ENCODE measurements at regions not wholly inside any gene's neighbourhood (a gene's known extent, or its start where the extent isn't known, plus 50 kb on each side); places are given as distances from the start of the nearest gene placed in this dataset.

- no peak for DNase-seq
Observed at GRCh38 chr6:87847135-87847829, 145.2 kb upstream of the AKIRIN2 start.

GRCh38 chr6:87846434-87846833 lies 144.4 kb upstream of the AKIRIN2 start:
- DNase-seq, result no peak

DNA sequence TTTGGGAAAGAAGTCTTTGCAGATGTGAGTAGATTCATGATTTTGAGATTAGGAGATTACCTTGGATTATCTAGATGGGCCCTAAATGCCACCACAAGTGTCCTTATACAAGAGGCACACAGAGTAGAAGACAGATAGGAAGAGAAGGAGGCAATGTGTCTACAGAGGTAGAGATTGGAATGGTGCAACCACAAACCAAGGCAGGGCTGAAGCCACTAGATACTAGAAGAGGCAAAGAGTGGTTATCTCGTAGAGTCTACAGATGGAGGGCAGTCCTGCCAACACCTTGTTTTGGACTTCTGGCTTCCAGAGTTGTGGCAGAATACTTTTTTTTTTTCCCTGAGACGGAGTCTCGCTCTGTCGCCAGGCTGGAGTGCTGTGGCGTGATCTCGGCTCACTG lies 138.3 kb upstream of the AKIRIN2 start:
- DNase-seq, result no peak

GRCh38 chr6:87837876-87838275 lies 135.8 kb upstream of the AKIRIN2 start:
- no peak for DNase-seq

DNA sequence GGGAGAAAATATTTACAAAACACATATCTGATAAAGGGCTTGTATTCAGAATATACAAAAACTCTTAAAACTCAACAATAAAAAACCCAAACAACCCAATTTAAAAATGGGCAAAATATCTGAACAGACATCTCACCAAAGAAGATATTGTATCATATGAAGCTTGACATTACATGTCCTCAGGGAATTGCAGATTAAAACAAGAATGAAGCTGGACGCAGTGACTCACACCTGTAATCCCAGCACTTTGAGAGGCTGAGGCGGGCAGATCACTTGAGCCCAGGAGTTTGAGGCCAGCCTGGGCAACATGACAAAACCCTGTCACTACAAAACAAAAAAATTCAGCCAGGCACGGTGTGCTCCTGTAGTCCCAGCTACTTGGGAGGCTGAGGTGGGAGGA lies 135.4 kb upstream of the AKIRIN2 start:
- DNase-seq, result no peak

DNA sequence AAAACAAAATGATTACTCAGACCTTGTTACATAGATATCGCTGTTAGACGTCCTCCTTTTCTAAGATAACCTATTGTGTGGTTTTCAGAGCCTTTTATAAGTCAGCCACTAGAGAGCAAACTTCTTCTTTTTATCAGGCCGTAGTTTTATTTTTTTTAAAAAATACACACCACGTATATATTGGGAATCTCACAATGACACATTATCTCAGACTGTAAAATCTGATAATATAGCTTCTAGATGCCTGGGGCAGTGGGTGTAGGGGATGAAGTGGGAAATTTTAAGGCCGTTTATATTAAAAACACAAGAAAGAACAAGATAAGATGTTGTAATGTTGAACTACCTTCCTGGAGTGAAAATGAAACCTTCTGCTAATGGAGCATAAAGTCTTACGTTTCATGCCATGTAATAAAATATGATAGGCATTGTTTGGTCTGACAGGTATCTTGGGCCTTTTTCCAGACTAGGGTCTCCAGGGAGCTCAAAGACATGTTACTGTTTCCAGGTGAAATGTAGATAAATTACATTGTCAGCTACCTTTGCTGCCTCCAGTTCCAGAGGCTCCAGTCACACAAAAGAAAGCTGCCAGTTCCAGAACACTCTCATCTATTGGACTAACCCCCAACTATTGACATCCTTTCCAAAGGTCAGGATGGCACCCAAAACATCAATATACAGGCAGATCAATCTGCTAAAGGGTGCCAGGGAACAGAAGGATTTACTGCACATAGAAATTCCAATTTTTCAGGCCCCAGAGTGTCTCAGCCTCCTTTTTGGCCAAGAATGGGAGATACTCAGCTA lies 130.2 kb upstream of the AKIRIN2 start:
- DNase-seq, result no peak

- no peak for DNase-seq
Observed at GRCh38 chr6:87830907-87831306, 128.9 kb upstream of the AKIRIN2 start.

DNA sequence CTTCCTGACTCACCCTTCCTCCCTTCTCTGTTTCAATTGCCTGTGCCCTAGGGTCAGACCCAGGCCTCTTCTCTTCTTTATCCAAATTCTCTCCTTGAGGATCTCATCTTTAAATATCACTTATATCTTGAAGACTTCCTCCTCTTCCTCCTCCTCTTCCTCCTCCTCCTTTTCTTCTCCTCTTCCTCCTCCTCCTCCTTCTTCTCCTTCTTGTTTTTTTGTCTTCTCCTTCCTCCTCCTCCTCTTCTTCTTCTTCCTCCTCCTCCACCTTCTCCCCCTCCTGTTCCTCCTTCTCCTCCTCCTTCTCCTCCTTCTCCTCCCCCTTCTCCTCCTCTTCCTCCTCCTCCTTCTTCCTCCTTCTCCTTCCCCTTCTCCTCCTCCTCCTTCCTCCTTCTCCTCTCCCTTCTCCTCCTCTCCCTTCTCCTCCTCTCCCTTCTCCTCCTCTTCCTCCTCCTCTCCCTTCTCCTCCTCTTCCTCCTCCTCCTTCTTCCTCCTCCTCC lies 127.6 kb upstream of the AKIRIN2 start:
- DNase-seq, result no peak

- DNase-seq, result no peak
Observed at GRCh38 chr6:87828044-87828443, 126.0 kb upstream of the AKIRIN2 start.

DNA sequence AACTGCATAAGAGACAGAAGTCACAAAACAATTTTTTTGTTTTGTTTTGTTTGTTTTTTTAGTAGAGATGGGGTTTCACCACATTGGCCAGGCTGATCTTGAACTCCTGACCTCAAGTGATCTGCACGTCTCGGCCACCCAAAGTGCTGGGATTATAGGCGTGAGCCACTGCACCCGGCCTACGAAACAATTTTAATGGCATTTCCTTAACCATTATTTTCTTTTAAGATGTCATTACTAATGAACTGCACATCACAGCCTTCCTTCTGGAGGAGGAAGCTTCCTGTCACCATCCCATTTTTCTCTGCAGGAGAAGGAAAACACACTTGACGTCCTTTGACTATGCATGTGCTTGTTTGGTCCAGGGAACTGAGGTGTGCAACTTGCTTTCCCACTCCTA lies 125.3 kb upstream of the AKIRIN2 start:
- no peak for DNase-seq

GRCh38 chr6:87826424-87826823 lies 124.4 kb upstream of the AKIRIN2 start:
- DNase-seq, result no peak

DNA sequence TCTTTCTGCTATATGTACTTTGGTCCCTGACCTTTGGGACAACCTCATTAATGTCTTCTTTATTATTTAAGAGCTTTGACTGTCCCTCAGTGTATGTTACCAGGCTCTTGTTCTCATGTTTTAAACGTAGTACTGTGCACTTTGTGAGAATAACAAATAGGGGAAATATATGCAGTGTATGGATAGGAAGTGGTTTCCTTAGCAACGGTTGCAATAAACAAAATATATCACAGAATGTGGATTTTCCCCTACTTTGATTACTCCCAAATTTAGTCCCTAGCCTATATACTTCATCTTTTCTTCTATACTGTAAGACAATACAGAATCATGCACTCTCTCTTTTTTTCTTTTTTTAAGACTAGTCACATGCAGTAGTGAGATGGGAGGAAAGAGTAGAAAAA lies 123.8 kb upstream of the AKIRIN2 start:
- DNase-seq, result no peak

- no peak for DNase-seq
Observed at GRCh38 chr6:87824958-87825491, 123.0 kb upstream of the AKIRIN2 start.

DNA sequence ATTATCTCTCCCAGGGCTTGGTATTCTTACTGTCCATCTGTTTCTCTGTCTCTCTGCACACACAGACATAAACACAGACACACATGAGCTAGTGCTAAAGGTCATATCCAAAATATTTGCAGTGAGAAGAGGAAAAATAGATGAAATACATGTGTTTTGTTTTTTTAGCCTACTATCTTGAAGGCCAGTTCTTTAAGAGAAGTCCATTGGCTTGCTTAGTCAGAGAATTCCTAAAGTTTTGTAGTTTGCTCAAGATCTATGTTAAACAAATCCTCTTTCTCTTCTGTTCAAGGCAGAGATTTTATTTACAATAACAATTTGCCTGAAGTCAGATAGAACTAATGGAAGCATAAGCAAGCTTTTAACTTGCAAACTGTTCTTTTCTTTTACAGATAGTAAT lies 120.0 kb upstream of the AKIRIN2 start:
- DNase-seq, result no peak

DNA sequence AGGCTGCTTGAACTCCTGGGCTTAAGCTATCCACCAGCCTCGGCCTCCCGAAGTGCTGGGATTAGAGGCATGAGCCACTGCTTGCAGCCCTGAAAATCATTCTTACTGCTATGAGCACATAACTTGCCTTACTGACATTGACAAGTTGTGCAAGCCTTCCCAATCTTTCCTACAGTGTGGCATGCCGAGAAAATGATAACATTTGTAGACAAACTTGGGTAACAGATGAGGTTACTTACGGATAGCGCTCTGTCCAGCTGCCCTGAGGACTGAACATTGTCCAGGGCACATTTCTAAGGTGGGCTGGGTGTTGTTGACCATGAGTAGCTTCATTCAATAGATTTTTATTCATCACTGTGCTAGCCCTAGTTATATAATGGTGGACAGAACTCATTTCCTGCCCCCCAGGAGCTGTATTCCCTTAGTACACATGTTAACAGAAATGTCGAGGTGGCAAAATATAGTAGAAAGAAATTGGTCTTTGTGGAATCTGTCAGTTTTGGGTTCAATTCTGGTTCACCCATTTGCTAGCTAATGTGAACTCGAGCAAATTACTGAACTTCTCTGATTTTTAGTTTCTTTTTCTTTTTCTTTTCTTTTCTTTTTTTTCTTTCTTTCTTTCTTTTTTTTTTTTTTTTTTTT lies 118.4 kb upstream of the AKIRIN2 start:
- no peak for DNase-seq

DNA sequence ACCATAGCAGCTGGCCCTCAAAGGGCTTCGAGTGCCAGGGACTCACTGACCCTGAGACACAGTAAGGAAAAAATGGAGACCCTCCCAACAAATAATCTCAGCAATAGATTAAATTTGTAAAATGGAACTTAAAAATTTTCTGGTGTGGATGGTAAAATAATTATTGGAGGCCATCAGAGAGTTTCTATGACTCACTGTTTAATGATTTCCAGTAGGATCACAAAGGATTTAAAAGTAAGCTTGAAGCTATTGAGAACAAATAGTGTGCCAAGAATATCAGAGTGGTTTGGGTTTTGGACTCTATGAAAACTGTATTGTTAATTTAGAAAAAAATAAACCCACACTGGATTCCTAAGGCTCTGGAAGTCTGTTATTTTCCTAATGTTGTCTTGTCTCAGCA lies 115.2 kb upstream of the AKIRIN2 start:
- no peak for DNase-seq

- DNase-seq, result no peak
Observed at GRCh38 chr6:87815449-87815848, 113.4 kb upstream of the AKIRIN2 start.

GRCh38 chr6:87808005-87808757 lies 106.1 kb upstream of the AKIRIN2 start:
- DNase-seq, result no peak

DNA sequence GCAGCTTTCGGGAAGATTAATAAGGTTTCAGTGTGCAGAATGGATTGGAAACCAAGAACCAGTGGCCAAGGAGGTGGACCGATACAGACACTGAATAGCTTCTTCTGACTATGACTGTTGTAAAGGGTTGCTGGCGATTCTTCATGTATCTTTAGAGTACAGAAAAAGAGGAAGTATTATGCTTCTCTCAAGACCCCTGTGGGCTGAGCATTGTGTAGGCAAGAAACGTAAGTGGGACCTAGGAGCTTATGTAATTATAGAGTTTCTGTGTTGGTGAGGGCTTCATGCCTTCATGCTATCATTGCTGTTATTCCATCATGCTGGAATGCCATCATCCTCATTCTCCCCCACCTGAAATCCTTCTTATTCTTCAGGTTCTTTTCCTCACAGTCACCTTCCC lies 105.4 kb upstream of the AKIRIN2 start:
- no peak for DNase-seq

GRCh38 chr6:87806635-87807034 lies 104.6 kb upstream of the AKIRIN2 start:
- DNase-seq, result peak; percentile 28

DNA sequence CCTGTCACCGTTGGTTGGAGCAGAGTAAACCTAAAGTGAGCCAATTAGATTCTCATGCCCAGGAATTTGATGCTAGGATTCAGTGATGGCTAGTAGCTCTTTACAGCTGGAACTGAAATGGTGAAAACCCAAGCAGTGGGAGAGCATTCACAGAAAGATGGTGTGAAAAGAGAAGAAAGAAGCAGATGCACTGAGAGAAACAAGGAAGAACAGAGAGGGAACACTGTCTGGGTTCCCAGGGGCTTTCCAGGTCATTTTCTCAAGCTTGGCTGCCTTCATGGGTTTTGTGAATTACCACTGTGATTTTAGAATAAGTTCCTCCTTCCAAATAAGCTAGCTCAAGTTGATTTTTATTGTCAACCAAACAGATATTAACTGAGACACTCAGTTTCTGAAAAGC lies 104.1 kb upstream of the AKIRIN2 start:
- DNase-seq, result no peak

DNA sequence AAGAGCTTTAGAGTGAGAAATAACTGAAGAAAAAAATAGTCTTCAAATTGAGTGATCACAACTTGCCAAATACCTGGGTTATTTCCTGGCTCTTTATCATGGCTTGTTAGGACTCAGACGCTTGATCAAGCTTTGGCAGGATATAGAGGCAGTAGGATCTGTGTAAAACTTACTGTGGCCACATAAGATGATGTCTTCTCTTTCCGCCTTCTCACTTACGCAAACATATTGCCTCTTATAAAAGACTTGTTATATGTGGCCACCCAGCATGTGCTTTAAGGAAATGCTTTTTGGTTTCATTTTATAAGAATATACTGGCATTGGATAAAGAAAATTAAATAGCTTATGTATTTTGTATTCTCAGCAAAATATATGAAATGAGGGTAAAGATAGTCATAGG lies 101.8 kb upstream of the AKIRIN2 start:
- no peak for DNase-seq

GRCh38 chr6:87799651-87800050 lies 97.6 kb upstream of the AKIRIN2 start:
- DNase-seq, result no peak
